Nephron (organoid): ENCODE measurements at regions not wholly inside any gene's neighbourhood (a gene's known extent, or its start where the extent isn't known, plus 50 kb on each side); places are given as distances from the start of the nearest gene placed in this dataset.

Experiments used
- H3K27ac Mint-ChIP-seq, 3 experiments: 2 replicates each; pipeline ENCODE4 v1.8.0; 2020; ENCODE audit warnings: mixed read lengths in 3 of 3, mild to moderate bottlenecking in 2 of 3, moderate library complexity in 1 of 3
- H3K27me3 Mint-ChIP-seq: 2 replicates; pipeline ENCODE4 v1.8.0; 2021; ENCODE audit warnings: low read depth, mild to moderate bottlenecking, moderate library complexity, mixed read lengths
- H3K36me3 Mint-ChIP-seq: 2 replicates; pipeline ENCODE4 v1.8.0; 2020; ENCODE audit warnings: low read depth, mixed read lengths
- H3K4me1 Mint-ChIP-seq: 2 replicates; pipeline ENCODE4 v1.8.0; 2020; ENCODE audit warnings: mixed read lengths
- H3K4me3 Mint-ChIP-seq, 3 experiments: 2 replicates each; pipeline ENCODE4 v1.8.0; 2020; ENCODE audit warnings: mild to moderate bottlenecking in 3 of 3, mixed read lengths in 3 of 3, moderate library complexity in 2 of 3
- H3K9me3 Mint-ChIP-seq: 2 replicates; pipeline ENCODE4 v1.8.0; 2020; ENCODE audit warnings: mixed read lengths
- TF ChIP-seq, protein P1 (sequence below), 3 experiments: fragments of 200-600 bp; sonication (generic); IDR thresholded peaks; one replicate each; pipeline ENCODE4 v1.5.0; 2021; ENCODE audit warnings: antibody characterized with exemption in 3 of 3; ENCODE audit not compliant: unreplicated experiment in 3 of 3

DNA sequence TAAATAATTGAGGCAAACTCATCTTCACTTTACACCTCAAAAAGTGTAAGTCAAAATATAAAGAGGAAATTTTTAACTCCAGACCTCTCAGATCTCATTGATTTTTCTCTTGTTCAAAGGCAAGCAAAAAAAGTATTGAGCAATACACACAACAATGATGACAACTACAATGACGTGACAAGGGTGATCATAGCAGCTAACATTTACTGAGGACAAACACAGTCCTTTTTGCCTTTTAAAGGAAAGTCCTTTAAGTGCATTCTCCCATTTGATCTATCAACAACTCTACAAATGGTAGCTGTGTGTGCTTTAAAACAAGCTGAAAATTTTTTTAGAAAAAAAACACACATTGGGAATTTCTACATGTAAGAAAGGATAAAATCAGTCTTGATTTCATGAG, 123.5 kb upstream of the CTAGE1 start:
- H3K9me3 Mint-ChIP-seq = no peaks in the 10 kb centered on the region
- H3K4me1 Mint-ChIP-seq = peaks cover 45% of the 10 kb centered on the region
- H3K4me3 Mint-ChIP-seq = no peak overlapping the region
- peak overlapping the region in 1 of 3 experiments; percentile 77 for H3K27ac Mint-ChIP-seq
- TF ChIP-seq, protein P1, sequence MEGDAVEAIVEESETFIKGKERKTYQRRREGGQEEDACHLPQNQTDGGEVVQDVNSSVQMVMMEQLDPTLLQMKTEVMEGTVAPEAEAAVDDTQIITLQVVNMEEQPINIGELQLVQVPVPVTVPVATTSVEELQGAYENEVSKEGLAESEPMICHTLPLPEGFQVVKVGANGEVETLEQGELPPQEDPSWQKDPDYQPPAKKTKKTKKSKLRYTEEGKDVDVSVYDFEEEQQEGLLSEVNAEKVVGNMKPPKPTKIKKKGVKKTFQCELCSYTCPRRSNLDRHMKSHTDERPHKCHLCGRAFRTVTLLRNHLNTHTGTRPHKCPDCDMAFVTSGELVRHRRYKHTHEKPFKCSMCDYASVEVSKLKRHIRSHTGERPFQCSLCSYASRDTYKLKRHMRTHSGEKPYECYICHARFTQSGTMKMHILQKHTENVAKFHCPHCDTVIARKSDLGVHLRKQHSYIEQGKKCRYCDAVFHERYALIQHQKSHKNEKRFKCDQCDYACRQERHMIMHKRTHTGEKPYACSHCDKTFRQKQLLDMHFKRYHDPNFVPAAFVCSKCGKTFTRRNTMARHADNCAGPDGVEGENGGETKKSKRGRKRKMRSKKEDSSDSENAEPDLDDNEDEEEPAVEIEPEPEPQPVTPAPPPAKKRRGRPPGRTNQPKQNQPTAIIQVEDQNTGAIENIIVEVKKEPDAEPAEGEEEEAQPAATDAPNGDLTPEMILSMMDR (IDR thresholded peaks at IDR 0.05; ENCODE audit: unreplicated experiment in 3 of 3) = no peak
- no peaks in the 10 kb centered on the region for H3K36me3 Mint-ChIP-seq
- H3K27me3 Mint-ChIP-seq = no peaks in the 10 kb centered on the region

DNA sequence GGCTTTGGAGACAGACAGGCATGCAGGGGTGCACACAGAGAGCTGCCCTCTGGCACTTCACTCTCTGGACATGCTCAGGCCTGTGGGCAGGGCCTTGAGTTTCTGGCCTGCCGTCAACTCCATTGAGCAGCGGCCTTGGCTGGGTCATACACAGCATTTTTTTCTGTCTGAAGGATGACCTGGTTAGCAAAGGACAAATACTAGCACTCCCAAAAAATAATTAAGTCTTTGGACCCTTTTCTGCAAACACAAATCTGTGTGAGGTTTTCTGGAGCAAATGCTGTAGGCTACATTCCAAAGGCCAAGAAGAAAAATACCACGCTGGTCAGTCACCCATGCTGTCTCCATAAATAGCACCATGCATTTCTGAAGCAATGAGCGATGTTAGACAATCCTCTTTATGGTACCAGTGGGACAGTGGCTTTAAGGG, 124.7 kb upstream of the CTAGE1 start:
- no peaks in the 10 kb centered on the region for H3K36me3 Mint-ChIP-seq
- no peaks in the 10 kb centered on the region for H3K9me3 Mint-ChIP-seq
- peak overlapping the region in 2 of 3 experiments; percentile 77 to 80 for H3K27ac Mint-ChIP-seq
- TF ChIP-seq, protein P1 (IDR thresholded peaks at IDR 0.05; ENCODE audit: unreplicated experiment in 3 of 3) = no peak
- H3K4me3 Mint-ChIP-seq = peak overlapping the region in 1 of 3 experiments; percentile 38
- no peaks in the 10 kb centered on the region for H3K27me3 Mint-ChIP-seq
- H3K4me1 Mint-ChIP-seq = peaks cover 54% of the 10 kb centered on the region

DNA sequence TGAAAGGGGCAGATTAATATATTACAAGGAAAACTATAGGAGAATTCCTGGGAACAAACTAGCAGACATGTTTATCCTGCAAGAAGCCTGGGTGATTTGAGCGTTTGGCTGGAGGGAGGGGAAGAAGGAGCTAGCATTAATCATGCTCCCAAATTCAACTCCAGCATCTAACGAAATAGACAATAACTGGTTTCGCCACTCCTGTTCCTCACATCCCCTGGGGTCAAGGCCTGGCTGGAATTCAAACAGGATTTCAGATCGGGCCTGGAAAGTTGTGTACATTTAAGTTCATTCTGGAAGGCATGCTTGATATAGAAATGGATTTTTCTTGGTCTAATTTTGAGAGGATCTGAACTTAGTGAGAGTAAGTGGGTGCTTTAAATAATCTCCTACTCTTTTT, 126.1 kb upstream of the CTAGE1 start:
- Mint-ChIP-seq H3K27ac (peak overlapping the region; percentile 34 to 77 (median 61)), H3K27me3 (no peaks in the 10 kb centered on the region), H3K4me1 (peaks cover 61% of the 10 kb centered on the region), H3K36me3 (no peaks in the 10 kb centered on the region), H3K9me3 (no peaks in the 10 kb centered on the region), H3K4me3 (no peak overlapping the region)
- TF ChIP-seq, protein P1 (IDR thresholded peaks at IDR 0.05; ENCODE audit: unreplicated experiment in 3 of 3) = no peak

DNA sequence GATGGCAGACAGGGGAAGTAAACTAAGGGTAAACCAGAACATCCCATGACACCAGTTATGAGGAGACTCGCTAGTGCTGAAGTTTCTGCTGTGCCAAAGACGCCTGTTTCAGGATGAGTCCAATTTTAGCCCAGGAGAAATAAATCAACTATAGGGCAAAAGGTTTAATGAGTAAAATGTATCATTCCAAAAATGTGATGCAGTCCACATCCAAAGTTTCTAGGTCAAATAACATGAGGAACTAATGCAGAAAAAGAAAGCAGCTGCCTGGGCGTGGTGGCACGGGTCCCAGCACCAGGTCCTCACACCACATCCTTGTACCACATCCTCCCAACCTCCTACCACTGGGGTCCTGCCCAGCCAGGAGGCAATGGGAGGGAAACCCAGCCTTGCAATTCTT, 126.9 kb upstream of the CTAGE1 start:
- Mint-ChIP-seq H3K36me3 (no peaks in the 10 kb centered on the region), H3K4me1 (peaks cover 53% of the 10 kb centered on the region), H3K4me3 (peak overlapping the region in 1 of 3 experiments; percentile 28), H3K27me3 (no peaks in the 10 kb centered on the region), H3K27ac (peak overlapping the region; percentile 42 to 77 (median 66)), H3K9me3 (no peaks in the 10 kb centered on the region)
- TF ChIP-seq, protein P1 (IDR thresholded peaks at IDR 0.05; ENCODE audit: unreplicated experiment in 3 of 3) = no peak

DNA sequence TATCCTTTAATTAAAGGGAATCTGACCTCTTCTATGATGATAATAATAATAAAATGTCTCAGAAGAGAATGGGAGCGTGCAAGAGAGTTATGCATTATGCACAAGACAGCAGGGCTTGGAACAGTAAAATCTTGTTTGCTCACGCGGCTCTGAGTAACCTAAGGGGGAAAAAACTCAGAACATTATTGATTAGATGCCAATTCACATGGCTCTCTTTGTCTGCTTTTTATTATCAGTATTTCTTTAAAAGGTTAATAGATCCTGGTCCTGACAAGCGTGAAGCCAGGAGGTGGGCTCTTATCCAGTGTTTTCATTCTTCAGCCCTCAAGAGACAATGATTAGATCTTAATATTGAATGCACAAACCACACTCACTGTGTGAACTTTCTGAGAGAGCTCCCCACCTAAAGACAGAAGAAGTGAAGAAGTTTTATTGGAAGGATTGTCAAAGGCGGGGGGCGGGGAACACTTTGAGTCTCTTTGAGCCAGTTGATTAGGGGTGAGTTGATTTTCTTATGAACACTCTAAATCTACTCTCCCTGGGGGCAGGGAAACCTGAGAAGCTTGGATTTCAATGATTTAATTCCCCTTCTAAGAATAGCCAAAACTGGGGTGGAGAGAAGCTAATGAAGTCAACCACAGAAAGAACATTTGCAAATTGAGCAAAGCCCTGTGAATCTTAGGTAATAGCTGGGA, 127.5 kb upstream of the CTAGE1 start:
- H3K27ac Mint-ChIP-seq = peak overlapping the region in 2 of 3 experiments; percentile 66 to 77
- H3K36me3 Mint-ChIP-seq = no peaks in the 10 kb centered on the region
- no peaks in the 10 kb centered on the region for H3K9me3 Mint-ChIP-seq
- H3K27me3 Mint-ChIP-seq = no peaks in the 10 kb centered on the region
- no peak overlapping the region for H3K4me3 Mint-ChIP-seq
- TF ChIP-seq, protein P1 (IDR thresholded peaks at IDR 0.05; ENCODE audit: unreplicated experiment in 3 of 3) = no peak
- H3K4me1 Mint-ChIP-seq = peaks cover 52% of the 10 kb centered on the region
